GM12878 (cell line): ENCODE measurements at regions not wholly inside any gene's neighbourhood (a gene's known extent, or its start where the extent isn't known, plus 50 kb on each side); places are given as distances from the start of the nearest gene placed in this dataset.

ENCODE experiments used
- ATAC-seq: fragments of 200-7000 bp; cut with Tn5 transposase; 3 replicates; pipeline ENCODE4 v1.9.1; 2020; ENCODE audit warnings: mild to moderate bottlenecking, moderate library complexity
- BruUV-seq: library from RNA; stranded (reverse); fragments of 400-500 nt; replicated peaks from 2 replicates; lab custom pipeline; 2021; lab: Mats Ljungman, UMichigan
- CTCF ChIA-PET: fragments of 300-600 bp; sonication (Branson Sonifier 250); formaldehyde crosslinking; extraction: SDS; loops from one replicate; lab custom pipeline; 2021; ENCODE audit warnings: inconsistent platforms; lab: Yijun Ruan, JAX
- POLR2A ChIA-PET: fragments of 350-600 bp; formaldehyde crosslinking; extraction: SDS; loops from one replicate; lab custom pipeline; 2021; ENCODE audit warnings: inconsistent platforms; lab: Charles Lee
- RAD21 ChIA-PET: fragments of 300-600 bp; sonication (Branson Sonifier 250); formaldehyde crosslinking; loops from one replicate; lab custom pipeline; 2023; ENCODE audit warnings: antibody characterized with exemption; ENCODE audit not compliant: unreplicated experiment; lab: Charles Lee
- SMC1A ChIA-PET: fragments of 300-600 bp; sonication (Branson Sonifier 250); formaldehyde crosslinking; loops from one replicate; lab custom pipeline; 2023; ENCODE audit not compliant: unreplicated experiment, uncharacterized antibody; lab: Charles Lee
- DNase-seq: peaks from one replicate; pipeline ENCODE4 v3.0.0-alpha.2; 2011; ENCODE audit warnings: low read depth, low spot score
- FAIRE-seq: peaks from 3 replicates; lab custom pipeline; 2011; peaks lifted over from hg19 to GRCh38; lab: Jason Lieb, UNC
- H2AFZ ChIP-seq: 2 replicates; pipeline ENCODE4 v1.6.0; 2011; ENCODE audit warnings: low read depth, low read length, control low read depth; ENCODE audit not compliant: control insufficient read depth
- H3K27ac ChIP-seq: 2 replicates; pipeline ENCODE4 v1.5.1; 2011; ENCODE audit warnings: control low read depth; ENCODE audit not compliant: control insufficient read depth, insufficient read depth
- H3K27me3 ChIP-seq, 2 experiments: replicated peaks in 1 of 2; 2 replicates each; pipeline versions ENCODE4 v1.6.0 to v1.6.1; 2011; ENCODE audit warnings: low read length in 1 of 2; ENCODE audit not compliant: control insufficient read depth in 2 of 2, insufficient read depth in 2 of 2
- H3K36me3 ChIP-seq, 2 experiments: 2 replicates each; pipeline ENCODE4 v1.5.1; 2011; ENCODE audit warnings: low read length in 1 of 2; ENCODE audit not compliant: control insufficient read depth in 2 of 2, insufficient read depth in 2 of 2
- H3K4me1 ChIP-seq: 2 replicates; pipeline ENCODE4 v1.6.1; 2011; ENCODE audit warnings: mild to moderate bottlenecking, low read length, moderate library complexity, mixed read lengths; ENCODE audit not compliant: control insufficient read depth, insufficient read depth
- H3K4me2 ChIP-seq: 2 replicates; pipeline ENCODE4 v1.6.0; 2011; ENCODE audit warnings: control low read depth; ENCODE audit not compliant: control insufficient read depth, insufficient read depth
- H3K4me3 ChIP-seq: fragments of 200-600 bp; sonication (generic); 2 replicates; pipeline ENCODE4 v1.5.1; 2016
- H3K79me2 ChIP-seq: 2 replicates; pipeline ENCODE4 v1.6.0; 2011; ENCODE audit warnings: low read length; ENCODE audit not compliant: control insufficient read depth, insufficient read depth
- H3K9ac ChIP-seq: 2 replicates; pipeline ENCODE4 v1.8.0; 2011; ENCODE audit warnings: low read length, control low read depth, mixed read lengths; ENCODE audit not compliant: control insufficient read depth, insufficient read depth
- H3K9me3 ChIP-seq: replicated peaks from 3 replicates; pipeline ENCODE4 v1.5.1; 2011; ENCODE audit warnings: mild to moderate bottlenecking, low read length; ENCODE audit not compliant: control insufficient read depth, insufficient read depth
- H4K20me1 ChIP-seq: 2 replicates; pipeline ENCODE4 v1.6.0; 2011; ENCODE audit not compliant: control insufficient read depth, insufficient read depth
- ATF3 ChIP-seq: IDR thresholded peaks from 2 replicates; pipeline ENCODE4 v1.6.1; 2011; ENCODE audit warnings: low read depth, mild to moderate bottlenecking, low read length, moderate library complexity, borderline replicate concordance; ENCODE audit errors: extremely low read depth
- BCL3 ChIP-seq: IDR thresholded peaks from 2 replicates; pipeline ENCODE4 v1.6.1; 2011; ENCODE audit warnings: borderline replicate concordance, low read depth, mild to moderate bottlenecking, moderate library complexity, low read length; ENCODE audit not compliant: insufficient read depth, poor library complexity, severe bottlenecking
- CREM ChIP-seq: IDR thresholded peaks from 2 replicates; pipeline ENCODE4 v1.6.1; 2014; ENCODE audit warnings: antibody characterized with exemption, low read depth
- CTCF ChIP-seq, 3 experiments: IDR thresholded peaks in 2 of 3; conservative IDR thresholded peaks in 1 of 3; 2 replicates each; pipeline ENCODE4 v1.5.1; 2011; ENCODE audit warnings: low read depth in 3 of 3, low read length in 3 of 3, mild to moderate bottlenecking in 3 of 3, control low read depth in 2 of 3, moderate library complexity in 2 of 3, inconsistent platforms in 1 of 3, mixed read lengths in 1 of 3; ENCODE audit not compliant: control insufficient read depth in 2 of 3, insufficient read depth in 1 of 3; ENCODE audit errors: extremely low read depth in 1 of 3
- FOXM1 ChIP-seq: IDR thresholded peaks from 2 replicates; pipeline ENCODE4 v1.6.1; 2012; ENCODE audit warnings: low read depth, mild to moderate bottlenecking, inconsistent platforms, low read length, moderate library complexity
- GATAD2B ChIP-seq: fragments of 450-650 bp; conservative IDR thresholded peaks from 2 replicates; pipeline ENCODE4 v1.6.1; 2017; ENCODE audit warnings: low read depth, mild to moderate bottlenecking, moderate library complexity
- HCFC1 ChIP-seq: fragments of 150-350 bp; IDR thresholded peaks from 2 replicates; pipeline ENCODE4 v1.6.1; 2014; ENCODE audit warnings: low read length
- IRF5 ChIP-seq: fragments of 450-650 bp; IDR thresholded peaks from 2 replicates; pipeline ENCODE4 v1.6.1; 2017; ENCODE audit warnings: borderline replicate concordance
- MXI1 ChIP-seq: fragments of 150-350 bp; IDR thresholded peaks from 2 replicates; pipeline ENCODE4 v1.6.1; 2011; ENCODE audit warnings: low read depth, mild to moderate bottlenecking, inconsistent platforms, low read length, improper control_type of control experiment
- POU2F2 ChIP-seq: IDR thresholded peaks from 3 replicates; pipeline ENCODE4 v1.6.1; 2011; ENCODE audit warnings: low read depth, mild to moderate bottlenecking, low read length, borderline replicate concordance
- RCOR1 ChIP-seq: conservative IDR thresholded peaks from 2 replicates; pipeline ENCODE4 v1.6.1; 2012; ENCODE audit warnings: low read depth, low read length, improper control_type of control experiment
- YY1 ChIP-seq: IDR thresholded peaks from 2 replicates; pipeline ENCODE4 v1.6.1; 2011; ENCODE audit warnings: low read depth, mild to moderate bottlenecking, low read length
- ZNF384 ChIP-seq: IDR thresholded peaks from 2 replicates; pipeline ENCODE4 v1.6.1; 2012; ENCODE audit warnings: low read depth, mild to moderate bottlenecking, low read length, improper control_type of control experiment, borderline replicate concordance
- ZNF687 ChIP-seq: fragments of 450-650 bp; IDR thresholded peaks from 2 replicates; pipeline ENCODE4 v1.6.1; 2017; ENCODE audit warnings: mild to moderate bottlenecking, moderate library complexity
- WGBS: methylation state at CpG from one replicate; pipeline ENCODE4 v1.1.6; 2016; ENCODE audit warnings: low lambda C conversion rate; ENCODE audit not compliant: insufficient replicate concordance, insufficient coverage; ENCODE audit errors: missing lambda C conversion rate; 5-methylcytosine and 5-hydroxymethylcytosine counted together
- in situ Hi-C: fragments of 300-500 bp; cut with MboI; formaldehyde crosslinking; loops from 9 replicates; pipeline ENCODE4 v1.14.3; 2018; ENCODE audit warnings: mixed read lengths
- intact Hi-C: fragments of 100-400 bp; cut with micrococcal nuclease; formaldehyde crosslinking; loops from one replicate; pipeline ENCODE4 v1.14.2; 2022; ENCODE audit not compliant: unreplicated experiment

- ChIA-PET SMC1A (interaction anchor here (1.0 kb wide), 1 partner anchor 12 kb away, joined by 3 read pairs; no protein-coding TSS in a partner anchor), RAD21 (no interaction called here), CTCF (interaction anchor here (0.6 kb wide), 1 partner anchor 55 kb away, joined by 3 read pairs; no protein-coding TSS in a partner anchor), POLR2A (no interaction called here)
- no peak overlapping the region for H3K4me2 ChIP-seq
- no peak for DNase-seq
- H4K20me1 ChIP-seq, result no peaks in the 10 kb centered on the region
- H3K9me3 ChIP-seq, result no peaks in the 10 kb centered on the region
- no peak overlapping the region for H3K9ac ChIP-seq
- ATAC-seq, result no peak
- H3K36me3 ChIP-seq, result no peaks in the 10 kb centered on the region
- H3K79me2 ChIP-seq, result no peaks in the 10 kb centered on the region
- H3K27ac ChIP-seq, result no peak overlapping the region
- BruUV-seq, result no TSS peak
- intact Hi-C loops, result no loop called here
- no peak overlapping the region for H3K4me3 ChIP-seq
- no peaks in the 10 kb centered on the region for H3K4me1 ChIP-seq
- 5% methylated on average over 5 of the region's 5 CpGs for WGBS
- TF ChIP-seq BCL3 (no peak), IRF5 (no peak), HCFC1 (no peak), GATAD2B (no peak), CTCF (IDR thresholded peaks at IDR 0.05 in 2 of 3, conservative IDR thresholded peaks at IDR 0.05 in 1 of 3; ENCODE audit: control insufficient read depth in 2 of 3, extremely low read depth in 1 of 3, insufficient read depth in 1 of 3, low read depth in 3 of 3, low read length in 3 of 3) (no peak), CREM (no peak), FOXM1 (no peak), RCOR1 (no peak), ATF3 (no peak), YY1 (no peak), POU2F2 (no peak), ZNF687 (no peak), MXI1 (no peak), ZNF384 (no peak)
- no peaks in the 10 kb centered on the region for H3K27me3 ChIP-seq
- in situ Hi-C loops, result no loop called here
- no peak for FAIRE-seq
- H2AFZ ChIP-seq, result no peak overlapping the region
These were observed 138.9 kb upstream of the MTNR1B start for GRCh38 chr11:92830377-92831155.
